Skin epidermis (tissue), 12 donors: ENCODE measurements at regions not wholly inside any gene's neighbourhood (a gene's known extent, or its start where the extent isn't known, plus 50 kb on each side); places are given as distances from the start of the nearest gene placed in this dataset.
"Not testable (repeated sequence)": the region's sequence is repeated elsewhere in the genome, so short reads cannot be mapped to it uniquely, and the experiment has no call there.

Source experiments
- H3K27ac ChIP-seq, 21 experiments: fragments of 200-600 bp; sonication (generic) in 11 of 21; one replicate each; pipeline ENCODE4 v1.5.0; 2020; ENCODE audit warnings: mild to moderate bottlenecking in 3 of 21, inconsistent platforms in 2 of 21, moderate library complexity in 2 of 21
- H3K4me3 ChIP-seq, 7 experiments: fragments of 200-600 bp; sonication (generic) in 2 of 7; one replicate each; pipeline ENCODE4 v1.5.0; 2020; ENCODE audit warnings: inconsistent platforms in 2 of 7, mild to moderate bottlenecking in 2 of 7, moderate library complexity in 1 of 7

GRCh38 chr6:155813548-155813947 is 357.9 kb upstream of the NOX3 start:
- H3K27ac ChIP-seq, result no peak overlapping the region

GRCh38 chr6:155807243-155807642 is 351.6 kb upstream of the NOX3 start:
- no peak overlapping the region for H3K27ac ChIP-seq
- no peak overlapping the region for H3K4me3 ChIP-seq

More at GRCh38 chr6:155813548-155813947, 357.9 kb upstream of the NOX3 start:
- no peak overlapping the region for H3K4me3 ChIP-seq

- Histone ChIP-seq H3K27ac (no peak overlapping the region), H3K4me3 (no peak overlapping the region)
Observed at GRCh38 chr6:155801046-155801445, 345.4 kb upstream of the NOX3 start.

- not testable (repeated sequence) for H3K27ac ChIP-seq, H3K4me3 ChIP-seq
Observed at GRCh38 chr6:155798876-155799275, 343.2 kb upstream of the NOX3 start.

GRCh38 chr6:155795173-155795796 is 339.6 kb upstream of the NOX3 start:
- Histone ChIP-seq H3K27ac (no peak overlapping the region), H3K4me3 (no peak overlapping the region)

GRCh38 chr6:155791891-155792290 is 336.3 kb upstream of the NOX3 start:
- Histone ChIP-seq H3K27ac (no peak overlapping the region), H3K4me3 (no peak overlapping the region)

GRCh38 chr6:155791186-155791585 is 335.5 kb upstream of the NOX3 start:
- Histone ChIP-seq H3K4me3 (no peak overlapping the region), H3K27ac (no peak overlapping the region)

- Histone ChIP-seq H3K27ac (no peak overlapping the region), H3K4me3 (no peak overlapping the region)
Observed at GRCh38 chr6:155787168-155787567, 331.5 kb upstream of the NOX3 start.

- no peak overlapping the region for H3K4me3 ChIP-seq
- no peak overlapping the region for H3K27ac ChIP-seq
Observed at GRCh38 chr6:155786528-155786927, 330.9 kb upstream of the NOX3 start.

- Histone ChIP-seq H3K27ac (peak overlapping the region in 2 of 21 experiments; percentile 13 to 34), H3K4me3 (no peak overlapping the region)
Observed at GRCh38 chr6:155782739-155783459, 327.3 kb upstream of the NOX3 start.

- H3K27ac ChIP-seq, result peak overlapping the region in 5 of 21 experiments; percentile 18 to 56 (median 34)
- no peak overlapping the region for H3K4me3 ChIP-seq
Observed at GRCh38 chr6:155782320-155782731, 326.7 kb upstream of the NOX3 start.

- H3K4me3 ChIP-seq, result no peak overlapping the region
- H3K27ac ChIP-seq, result peak overlapping the region in 1 of 21 experiments; percentile 11
Observed at GRCh38 chr6:155779456-155779855, 323.8 kb upstream of the NOX3 start.

- peak overlapping the region in 1 of 21 experiments; percentile 14 for H3K27ac ChIP-seq
- H3K4me3 ChIP-seq, result no peak overlapping the region
Observed at GRCh38 chr6:155778336-155778735, 322.7 kb upstream of the NOX3 start.

- Histone ChIP-seq H3K27ac (no peak overlapping the region), H3K4me3 (no peak overlapping the region)
Observed at GRCh38 chr6:155771822-155772221, 316.2 kb upstream of the NOX3 start.

GRCh38 chr6:155770856-155771255 is 315.2 kb upstream of the NOX3 start:
- Histone ChIP-seq H3K4me3 (no peak overlapping the region), H3K27ac (no peak overlapping the region)

- Histone ChIP-seq H3K4me3 (no peak overlapping the region), H3K27ac (no peak overlapping the region)
Observed at GRCh38 chr6:155770313-155770712, 314.7 kb upstream of the NOX3 start.

- Histone ChIP-seq H3K27ac (no peak overlapping the region), H3K4me3 (no peak overlapping the region)
Observed at GRCh38 chr6:155765275-155766194, 309.9 kb upstream of the NOX3 start.

GRCh38 chr6:155762649-155763048 is 307.0 kb upstream of the NOX3 start:
- H3K4me3 ChIP-seq, result no peak overlapping the region
- no peak overlapping the region for H3K27ac ChIP-seq

- H3K27ac ChIP-seq, result no peak overlapping the region
- H3K4me3 ChIP-seq, result no peak overlapping the region
Observed at GRCh38 chr6:155755452-155755851, 299.8 kb upstream of the NOX3 start.

- not testable (repeated sequence) for H3K27ac ChIP-seq, H3K4me3 ChIP-seq
Observed at GRCh38 chr6:155748778-155749177, 293.1 kb upstream of the NOX3 start.
